HCT116 (cell line): ENCODE measurements at regions not wholly inside any gene's neighbourhood (a gene's known extent, or its start where the extent isn't known, plus 50 kb on each side); places are given as distances from the start of the nearest gene placed in this dataset.

ENCODE experiments used
- ATAC-seq: fragments of 200-7000 bp; cut with Tn5 transposase; 2 replicates; pipeline ENCODE4 v1.9.1; 2020; ENCODE audit warnings: mild to moderate bottlenecking, moderate library complexity
- BruUV-seq: library from RNA; stranded (reverse); fragments of 400-500 nt; replicated peaks from 2 replicates; lab custom pipeline; 2021; lab: Mats Ljungman, UMichigan
- CTCF ChIA-PET: fragments of 300-600 bp; sonication (Branson Sonifier 250); formaldehyde crosslinking; loops from one replicate; lab custom pipeline; 2021; ENCODE audit warnings: antibody characterized with exemption; lab: Charles Lee
- POLR2A ChIA-PET: fragments of 300-600, 350-600 bp; sonication (Branson Sonifier 250); formaldehyde crosslinking; loops from one replicate; lab custom pipeline; 2021; ENCODE audit warnings: antibody characterized with exemption; lab: Charles Lee
- RAD21 ChIA-PET, 2 experiments: fragments of 300-600 bp; sonication (Branson Sonifier 250); formaldehyde crosslinking; loops; one replicate each; lab custom pipeline; 2023; ENCODE audit warnings: low total read pairs in 2 of 2; ENCODE audit not compliant: uncharacterized antibody in 2 of 2, unreplicated experiment in 2 of 2, low non-redundant PET in 1 of 2; lab: Charles Lee
- DNase-seq: peaks from one replicate; pipeline ENCODE4 v3.0.0-alpha.2; 2010; ENCODE audit warnings: low read depth, low spot score
- H2AFZ ChIP-seq: fragments of 200-600 bp; shearing (Covaris generic), sonication (generic); 2 replicates; pipeline ENCODE4 v1.6.1; 2017; ENCODE audit warnings: low read depth, mixed run types, mixed read lengths, antibody characterized with exemption, low read length; ENCODE audit not compliant: poor library complexity, severe bottlenecking
- H3K27ac ChIP-seq: 2 replicates; pipeline ENCODE4 v1.5.1; 2012; ENCODE audit warnings: low read depth, low read length
- H3K27me3 ChIP-seq: fragments of 200-600 bp; sonication (generic); 2 replicates; pipeline ENCODE4 v1.6.1; 2016; ENCODE audit warnings: mixed run types, low read length, mixed read lengths; ENCODE audit not compliant: insufficient read depth
- H3K36me3 ChIP-seq, 2 experiments: fragments of 200-500 bp in 1 of 2; fragments of 200-600 bp in 1 of 2; sonication (Bioruptor generic) in 1 of 2; sonication (generic) in 1 of 2; 2 replicates each; pipeline versions ENCODE4 v1.5.1 to v1.6.1; 2014 to 2016; ENCODE audit warnings: low read length in 2 of 2, inconsistent platforms in 1 of 2, mixed read lengths in 1 of 2, mixed run types in 1 of 2; ENCODE audit not compliant: insufficient read depth in 2 of 2, control insufficient read depth in 1 of 2
- H3K4me1 ChIP-seq, 2 experiments: fragments of 200-600 bp in 1 of 2; sonication (generic) in 1 of 2; 2 replicates each; pipeline versions ENCODE4 v1.5.1 to v1.6.1; 2012 to 2017; ENCODE audit warnings: low read length in 2 of 2, inconsistent platforms in 1 of 2, mild to moderate bottlenecking in 1 of 2, mixed read lengths in 1 of 2, mixed run types in 1 of 2, moderate library complexity in 1 of 2; ENCODE audit not compliant: insufficient read depth in 2 of 2, control insufficient read depth in 1 of 2
- H3K4me2 ChIP-seq: fragments of 200-600 bp; sonication (generic); 2 replicates; pipeline ENCODE4 v1.6.1; 2017; ENCODE audit warnings: mixed run types, low read length, mixed read lengths
- H3K4me3 ChIP-seq, 2 experiments: fragments of 200-600 bp in 1 of 2; sonication (generic) in 1 of 2; replicated peaks in 1 of 2; 2 replicates each; pipeline ENCODE4 v1.5.1; 2011 to 2016; ENCODE audit warnings: low read length in 2 of 2, control low read depth in 1 of 2, low read depth in 1 of 2, mild to moderate bottlenecking in 1 of 2, mixed read lengths in 1 of 2, mixed run types in 1 of 2
- H3K79me2 ChIP-seq: fragments of 200-600 bp; sonication (generic); 2 replicates; pipeline ENCODE4 v1.6.1; 2017; ENCODE audit warnings: mild to moderate bottlenecking, mixed run types, low read length, moderate library complexity, mixed read lengths; ENCODE audit not compliant: insufficient read depth
- H3K9ac ChIP-seq: fragments of 200-600 bp; sonication (generic); 2 replicates; pipeline ENCODE4 v1.6.1; 2016; ENCODE audit warnings: low read length, mixed read lengths
- H3K9me2 ChIP-seq: fragments of 200-600 bp; sonication (generic), shearing (Covaris generic); 2 replicates; pipeline ENCODE4 v1.6.1; 2017; ENCODE audit warnings: mixed run types, mild to moderate bottlenecking, moderate library complexity; ENCODE audit not compliant: insufficient read depth
- H3K9me3 ChIP-seq, 2 experiments: fragments of 200-500 bp in 1 of 2; fragments of 200-600 bp in 1 of 2; sonication (Bioruptor generic) in 1 of 2; sonication (generic) in 1 of 2; 2 replicates each; pipeline ENCODE4 v1.6.1; 2014 to 2017; ENCODE audit warnings: low read length in 2 of 2, mixed read lengths in 2 of 2, inconsistent platforms in 1 of 2, low read depth in 1 of 2, mild to moderate bottlenecking in 1 of 2, mixed run types in 1 of 2, moderate library complexity in 1 of 2; ENCODE audit not compliant: control insufficient read depth in 1 of 2, insufficient read depth in 1 of 2
- H4K20me1 ChIP-seq: fragments of 200-600 bp; sonication (generic), shearing (Covaris generic); 2 replicates; pipeline ENCODE4 v1.6.1; 2017; ENCODE audit warnings: mixed run types, mild to moderate bottlenecking, moderate library complexity; ENCODE audit not compliant: insufficient read depth
- FOSL1 ChIP-seq: IDR thresholded peaks from 2 replicates; pipeline ENCODE4 v1.6.1; 2012; ENCODE audit warnings: low read depth
- JUND ChIP-seq: IDR thresholded peaks from 2 replicates; pipeline ENCODE4 v1.6.1; 2012
- POLR2AphosphoS5 ChIP-seq: IDR thresholded peaks from 2 replicates; pipeline ENCODE4 v1.6.1; 2011; ENCODE audit warnings: mild to moderate bottlenecking, low read depth, low read length, moderate library complexity
- SIN3A ChIP-seq: IDR thresholded peaks from 2 replicates; pipeline ENCODE4 v1.6.1; 2012; ENCODE audit warnings: low read depth
- SRF ChIP-seq: IDR thresholded peaks from 2 replicates; pipeline ENCODE4 v1.6.1; 2012; ENCODE audit warnings: low read depth
- intact Hi-C: fragments of 100-400 bp; cut with micrococcal nuclease; formaldehyde crosslinking; loops from 2 replicates; pipeline ENCODE4 v1.10.0; 2022
- TF ChIP-seq, protein P1 (sequence below): IDR thresholded peaks from 2 replicates; pipeline ENCODE4 v1.6.1; 2012; ENCODE audit warnings: low read depth
- TF ChIP-seq, protein P2 (sequence below), 3 experiments: fragments of 200-600 bp in 1 of 3; sonication (generic) in 1 of 3; IDR thresholded peaks in 2 of 3; conservative IDR thresholded peaks in 1 of 3; 2 replicates each; pipeline ENCODE4 v1.5.1; 2012 to 2017; ENCODE audit warnings: low read depth in 2 of 3, low read length in 2 of 3, antibody characterized with exemption in 1 of 3, borderline replicate concordance in 1 of 3, control low read depth in 1 of 3, mild to moderate bottlenecking in 1 of 3, mixed read lengths in 1 of 3, mixed run types in 1 of 3, moderate library complexity in 1 of 3; ENCODE audit not compliant: insufficient read depth in 1 of 3
- TF ChIP-seq, protein P3 (sequence below): IDR thresholded peaks from 2 replicates; pipeline ENCODE4 v1.6.1; 2012

DNA sequence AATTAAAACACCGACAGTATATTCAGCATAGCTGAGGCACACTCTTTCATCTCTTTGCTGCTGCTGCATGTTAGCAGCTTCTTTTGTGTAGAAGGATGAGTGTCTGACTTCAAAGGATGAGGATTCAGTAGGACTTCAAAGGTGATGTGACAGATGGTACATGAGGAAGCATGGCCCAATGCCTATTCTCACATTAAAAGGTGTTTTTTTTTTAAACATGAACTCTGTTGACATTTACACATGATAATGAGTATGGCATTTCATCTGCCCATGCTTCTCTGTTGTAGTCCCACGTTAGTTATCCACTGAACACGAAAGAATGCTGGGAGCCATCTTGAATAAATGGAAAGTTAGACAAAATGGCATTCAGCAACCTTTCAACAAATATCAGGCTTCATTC is 1950.8 kb upstream of the PIK3C3 start:
- H2AFZ ChIP-seq, result no peak overlapping the region
- H3K36me3 ChIP-seq, result no peaks in the 10 kb centered on the region
- no peaks in the 10 kb centered on the region for H3K4me1 ChIP-seq
- CTCF ChIA-PET, result no interaction called here
- TF ChIP-seq, protein P1, sequence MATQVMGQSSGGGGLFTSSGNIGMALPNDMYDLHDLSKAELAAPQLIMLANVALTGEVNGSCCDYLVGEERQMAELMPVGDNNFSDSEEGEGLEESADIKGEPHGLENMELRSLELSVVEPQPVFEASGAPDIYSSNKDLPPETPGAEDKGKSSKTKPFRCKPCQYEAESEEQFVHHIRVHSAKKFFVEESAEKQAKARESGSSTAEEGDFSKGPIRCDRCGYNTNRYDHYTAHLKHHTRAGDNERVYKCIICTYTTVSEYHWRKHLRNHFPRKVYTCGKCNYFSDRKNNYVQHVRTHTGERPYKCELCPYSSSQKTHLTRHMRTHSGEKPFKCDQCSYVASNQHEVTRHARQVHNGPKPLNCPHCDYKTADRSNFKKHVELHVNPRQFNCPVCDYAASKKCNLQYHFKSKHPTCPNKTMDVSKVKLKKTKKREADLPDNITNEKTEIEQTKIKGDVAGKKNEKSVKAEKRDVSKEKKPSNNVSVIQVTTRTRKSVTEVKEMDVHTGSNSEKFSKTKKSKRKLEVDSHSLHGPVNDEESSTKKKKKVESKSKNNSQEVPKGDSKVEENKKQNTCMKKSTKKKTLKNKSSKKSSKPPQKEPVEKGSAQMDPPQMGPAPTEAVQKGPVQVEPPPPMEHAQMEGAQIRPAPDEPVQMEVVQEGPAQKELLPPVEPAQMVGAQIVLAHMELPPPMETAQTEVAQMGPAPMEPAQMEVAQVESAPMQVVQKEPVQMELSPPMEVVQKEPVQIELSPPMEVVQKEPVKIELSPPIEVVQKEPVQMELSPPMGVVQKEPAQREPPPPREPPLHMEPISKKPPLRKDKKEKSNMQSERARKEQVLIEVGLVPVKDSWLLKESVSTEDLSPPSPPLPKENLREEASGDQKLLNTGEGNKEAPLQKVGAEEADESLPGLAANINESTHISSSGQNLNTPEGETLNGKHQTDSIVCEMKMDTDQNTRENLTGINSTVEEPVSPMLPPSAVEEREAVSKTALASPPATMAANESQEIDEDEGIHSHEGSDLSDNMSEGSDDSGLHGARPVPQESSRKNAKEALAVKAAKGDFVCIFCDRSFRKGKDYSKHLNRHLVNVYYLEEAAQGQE, result no peak
- TF ChIP-seq, protein P2, sequence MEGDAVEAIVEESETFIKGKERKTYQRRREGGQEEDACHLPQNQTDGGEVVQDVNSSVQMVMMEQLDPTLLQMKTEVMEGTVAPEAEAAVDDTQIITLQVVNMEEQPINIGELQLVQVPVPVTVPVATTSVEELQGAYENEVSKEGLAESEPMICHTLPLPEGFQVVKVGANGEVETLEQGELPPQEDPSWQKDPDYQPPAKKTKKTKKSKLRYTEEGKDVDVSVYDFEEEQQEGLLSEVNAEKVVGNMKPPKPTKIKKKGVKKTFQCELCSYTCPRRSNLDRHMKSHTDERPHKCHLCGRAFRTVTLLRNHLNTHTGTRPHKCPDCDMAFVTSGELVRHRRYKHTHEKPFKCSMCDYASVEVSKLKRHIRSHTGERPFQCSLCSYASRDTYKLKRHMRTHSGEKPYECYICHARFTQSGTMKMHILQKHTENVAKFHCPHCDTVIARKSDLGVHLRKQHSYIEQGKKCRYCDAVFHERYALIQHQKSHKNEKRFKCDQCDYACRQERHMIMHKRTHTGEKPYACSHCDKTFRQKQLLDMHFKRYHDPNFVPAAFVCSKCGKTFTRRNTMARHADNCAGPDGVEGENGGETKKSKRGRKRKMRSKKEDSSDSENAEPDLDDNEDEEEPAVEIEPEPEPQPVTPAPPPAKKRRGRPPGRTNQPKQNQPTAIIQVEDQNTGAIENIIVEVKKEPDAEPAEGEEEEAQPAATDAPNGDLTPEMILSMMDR (IDR thresholded peaks at IDR 0.05 in 2 of 3, conservative IDR thresholded peaks at IDR 0.05 in 1 of 3; ENCODE audit: borderline replicate concordance in 1 of 3, insufficient read depth in 1 of 3, low read depth in 2 of 3, low read length in 2 of 3), result no peak
- TF ChIP-seq, all 23 proteins: peak for 0
- intact Hi-C loops, result no loop called here
- no peak overlapping the region for H3K4me3 ChIP-seq
- no peaks in the 10 kb centered on the region for H3K9me2 ChIP-seq
- POLR2A ChIA-PET, result no interaction called here
- BruUV-seq, result no TSS peak
- no peaks in the 10 kb centered on the region for H3K27me3 ChIP-seq
- H3K9ac ChIP-seq, result no peak overlapping the region
- RAD21 ChIA-PET, result no interaction called here
- H3K27ac ChIP-seq, result no peak overlapping the region
- H3K79me2 ChIP-seq, result no peaks in the 10 kb centered on the region
- DNase-seq (no peak), ATAC-seq (no peak)
- no peaks in the 10 kb centered on the region for H4K20me1 ChIP-seq
- H3K9me3 ChIP-seq, result no peaks in the 10 kb centered on the region
- no peak overlapping the region for H3K4me2 ChIP-seq

DNA sequence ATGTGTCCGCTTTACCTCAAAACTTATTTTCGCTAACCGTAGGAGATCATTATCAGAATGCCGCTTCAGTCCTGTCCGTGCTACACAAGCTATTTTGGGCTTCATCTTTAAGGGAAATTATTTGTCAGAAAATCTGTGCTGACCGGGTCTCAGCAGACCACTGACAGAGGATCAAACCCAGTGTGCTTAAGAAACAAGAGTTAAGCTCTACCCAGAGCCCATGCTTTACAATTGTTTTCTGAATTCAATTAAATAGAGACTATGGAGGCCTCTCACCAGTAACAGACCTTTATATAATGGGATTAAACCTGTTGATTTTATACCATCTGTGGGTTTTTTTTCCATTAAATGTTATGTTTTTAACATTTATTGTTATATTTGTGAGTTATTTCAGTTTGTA is 1956.7 kb upstream of the PIK3C3 start:
- Histone ChIP-seq H2AFZ (no peak overlapping the region), H3K79me2 (no peaks in the 10 kb centered on the region), H3K4me1 (no peaks in the 10 kb centered on the region), H3K9ac (no peak overlapping the region), H3K27ac (no peak overlapping the region), H3K4me2 (no peak overlapping the region), H3K9me2 (no peaks in the 10 kb centered on the region), H4K20me1 (no peaks in the 10 kb centered on the region), H3K9me3 (no peaks in the 10 kb centered on the region), H3K36me3 (no peaks in the 10 kb centered on the region), H3K27me3 (no peaks in the 10 kb centered on the region), H3K4me3 (no peak overlapping the region)
- no peak for TF ChIP-seq JUND
- TF ChIP-seq FOSL1, result no peak
- no peak for TF ChIP-seq SRF
- TF ChIP-seq POLR2AphosphoS5, result no peak
- TF ChIP-seq, protein P3, sequence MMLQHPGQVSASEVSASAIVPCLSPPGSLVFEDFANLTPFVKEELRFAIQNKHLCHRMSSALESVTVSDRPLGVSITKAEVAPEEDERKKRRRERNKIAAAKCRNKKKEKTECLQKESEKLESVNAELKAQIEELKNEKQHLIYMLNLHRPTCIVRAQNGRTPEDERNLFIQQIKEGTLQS, result no peak
- no peak for TF ChIP-seq SIN3A
- ATAC-seq (no peak), DNase-seq (no peak)
- RAD21 ChIA-PET, result no interaction called here
- BruUV-seq, result no TSS peak
- CTCF ChIA-PET, result no interaction called here
- intact Hi-C loops, result no loop called here
- POLR2A ChIA-PET, result no interaction called here
